SH-SY5Y (cell line): ENCODE measurements at regions not wholly inside any gene's neighbourhood (a gene's known extent, or its start where the extent isn't known, plus 50 kb on each side); places are given as distances from the start of the nearest gene placed in this dataset.

ENCODE experiments used
- GATA2 ChIP-seq: IDR thresholded peaks from 2 replicates; pipeline ENCODE4 v1.6.1; 2011; ENCODE audit warnings: mild to moderate bottlenecking, low read depth, low read length
- GATA3 ChIP-seq: IDR thresholded peaks from 2 replicates; pipeline ENCODE4 v1.6.1; 2011; ENCODE audit warnings: low read depth, mild to moderate bottlenecking, low read length, moderate library complexity

GRCh38 chr6:144857086-144857485 lies 572.0 kb downstream of the UTRN start:
- TF ChIP-seq GATA3, result no peak
- no peak for TF ChIP-seq GATA2

- no peak for TF ChIP-seq GATA2
- no peak for TF ChIP-seq GATA3
Observed at GRCh38 chr6:144862769-144863168, 577.6 kb downstream of the UTRN start.

- TF ChIP-seq GATA3 (no peak), GATA2 (no peak)
Observed at GRCh38 chr6:144867761-144868160, 582.6 kb downstream of the UTRN start.

GRCh38 chr6:144870782-144871181 lies 585.6 kb downstream of the UTRN start:
- TF ChIP-seq GATA2 (no peak), GATA3 (no peak)

GRCh38 chr6:144873623-144874378 lies 588.7 kb downstream of the UTRN start:
- no peak for TF ChIP-seq GATA3
- TF ChIP-seq GATA2, result no peak

GRCh38 chr6:144876689-144877088 lies 591.6 kb downstream of the UTRN start:
- TF ChIP-seq GATA3 (no peak), GATA2 (no peak)

GRCh38 chr6:144877118-144877517 lies 592.0 kb downstream of the UTRN start:
- TF ChIP-seq GATA2 (no peak), GATA3 (no peak)

- TF ChIP-seq GATA2, result peak; percentile 83
- no peak for TF ChIP-seq GATA3
Observed at GRCh38 chr6:144878577-144878976, 593.4 kb downstream of the UTRN start.

- TF ChIP-seq GATA3 (no peak), GATA2 (no peak)
Observed at GRCh38 chr6:144879436-144879835, 594.3 kb downstream of the UTRN start.

- TF ChIP-seq GATA2 (no peak), GATA3 (no peak)
Observed at GRCh38 chr6:144882425-144882824, 597.3 kb downstream of the UTRN start.

GRCh38 chr6:144883915-144884314 lies 598.8 kb downstream of the UTRN start:
- TF ChIP-seq GATA2 (no peak), GATA3 (no peak)

- TF ChIP-seq GATA3 (no peak), GATA2 (no peak)
Observed at GRCh38 chr6:144885817-144886216, 600.7 kb downstream of the UTRN start.

GRCh38 chr6:144886682-144887081 lies 601.5 kb downstream of the UTRN start:
- peak; percentile 50; the same call in 1 of the 2 replicates for TF ChIP-seq GATA2
- peak; percentile 75 for TF ChIP-seq GATA3

- TF ChIP-seq GATA3 (no peak), GATA2 (no peak)
Observed at GRCh38 chr6:144888621-144889020, 603.5 kb downstream of the UTRN start.

GRCh38 chr6:144893680-144894151 lies 608.6 kb downstream of the UTRN start:
- no peak for TF ChIP-seq GATA2
- no peak for TF ChIP-seq GATA3
